ENCODE measurements at regions not wholly inside any gene's neighbourhood (a gene's known extent, or its start where the extent isn't known, plus 50 kb on each side); places are given as distances from the start of the nearest gene placed in this dataset.

DNA sequence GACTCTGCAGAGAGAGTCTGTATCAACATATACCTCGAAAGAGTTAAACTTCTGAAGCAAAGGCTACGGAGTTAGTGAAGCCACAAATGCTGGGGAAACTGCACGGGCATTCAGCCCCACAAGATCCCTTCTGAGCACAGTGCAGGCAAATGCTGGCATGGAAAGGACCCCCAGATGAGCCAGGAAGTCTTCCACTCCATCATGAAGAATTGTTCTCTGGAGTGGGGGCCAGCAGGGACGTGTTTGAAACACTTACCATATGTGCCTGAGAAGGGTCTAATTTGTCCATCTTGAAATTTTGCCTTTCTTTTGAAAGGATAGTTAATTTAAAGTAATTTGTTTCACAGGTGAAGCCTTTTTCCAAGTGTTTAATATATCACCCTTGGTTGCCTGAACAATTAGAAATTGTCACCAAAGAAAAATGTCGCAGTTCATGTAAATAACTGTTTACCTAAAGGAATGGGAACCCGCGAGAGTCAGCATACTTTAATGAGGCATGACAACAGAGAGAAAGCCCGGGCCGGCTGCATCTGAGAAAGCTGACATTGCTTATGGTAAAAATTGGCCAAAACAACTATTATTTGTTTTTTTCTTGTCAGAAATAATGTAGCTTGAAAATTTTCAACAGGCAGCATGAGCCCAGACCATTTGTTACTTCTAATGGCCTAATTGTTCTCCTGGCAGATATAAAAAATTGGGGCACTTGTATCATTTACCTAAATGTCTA, 287.6 kb upstream of the MGMT start:
- Histone ChIP-seq H3K9me3 (ENCODE audit: control insufficient read depth in 4 of 4, low read length in 3 of 4) (no peaks in the 10 kb centered on the region), H3K36me3 (ENCODE audit: control insufficient read depth in 4 of 4, insufficient read depth in 3 of 4, low read depth in 1 of 4, low read length in 3 of 4) (no peaks in the 10 kb centered on the region), H3K27ac (ENCODE audit: low read depth in 1 of 2, low read length in 2 of 2) (no peak overlapping the region), H3K27me3 (ENCODE audit: control insufficient read depth in 4 of 4, insufficient read depth in 4 of 4, low read length in 3 of 4) (no peaks in the 10 kb centered on the region), H3K4me3 (ENCODE audit: low read depth in 1 of 3, low read length in 3 of 3) (no peak overlapping the region), H3K4me1 (ENCODE audit: control insufficient read depth in 4 of 4, insufficient read depth in 4 of 4, low read length in 3 of 4) (no peaks in the 10 kb centered on the region), H3K9ac (ENCODE audit: low read depth in 1 of 2, low read length in 2 of 2) (no peak overlapping the region)
- 71% methylated on average over 9 of the region's 9 CpGs for WGBS
- TF ChIP-seq JUND (IDR thresholded peaks at IDR 0.05) = no peak
- no peak for TF ChIP-seq TAF1 (conservative IDR thresholded peaks at IDR 0.05)
- TF ChIP-seq RXRA (IDR thresholded peaks at IDR 0.05) = no peak
- TF ChIP-seq HNF4A (conservative IDR thresholded peaks at IDR 0.05) = no peak
- TF ChIP-seq, protein P1, sequence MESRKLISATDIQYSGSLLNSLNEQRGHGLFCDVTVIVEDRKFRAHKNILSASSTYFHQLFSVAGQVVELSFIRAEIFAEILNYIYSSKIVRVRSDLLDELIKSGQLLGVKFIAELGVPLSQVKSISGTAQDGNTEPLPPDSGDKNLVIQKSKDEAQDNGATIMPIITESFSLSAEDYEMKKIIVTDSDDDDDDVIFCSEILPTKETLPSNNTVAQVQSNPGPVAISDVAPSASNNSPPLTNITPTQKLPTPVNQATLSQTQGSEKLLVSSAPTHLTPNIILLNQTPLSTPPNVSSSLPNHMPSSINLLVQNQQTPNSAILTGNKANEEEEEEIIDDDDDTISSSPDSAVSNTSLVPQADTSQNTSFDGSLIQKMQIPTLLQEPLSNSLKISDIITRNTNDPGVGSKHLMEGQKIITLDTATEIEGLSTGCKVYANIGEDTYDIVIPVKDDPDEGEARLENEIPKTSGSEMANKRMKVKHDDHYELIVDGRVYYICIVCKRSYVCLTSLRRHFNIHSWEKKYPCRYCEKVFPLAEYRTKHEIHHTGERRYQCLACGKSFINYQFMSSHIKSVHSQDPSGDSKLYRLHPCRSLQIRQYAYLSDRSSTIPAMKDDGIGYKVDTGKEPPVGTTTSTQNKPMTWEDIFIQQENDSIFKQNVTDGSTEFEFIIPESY (IDR thresholded peaks at IDR 0.05) = no peak
- TF ChIP-seq, protein P2, sequence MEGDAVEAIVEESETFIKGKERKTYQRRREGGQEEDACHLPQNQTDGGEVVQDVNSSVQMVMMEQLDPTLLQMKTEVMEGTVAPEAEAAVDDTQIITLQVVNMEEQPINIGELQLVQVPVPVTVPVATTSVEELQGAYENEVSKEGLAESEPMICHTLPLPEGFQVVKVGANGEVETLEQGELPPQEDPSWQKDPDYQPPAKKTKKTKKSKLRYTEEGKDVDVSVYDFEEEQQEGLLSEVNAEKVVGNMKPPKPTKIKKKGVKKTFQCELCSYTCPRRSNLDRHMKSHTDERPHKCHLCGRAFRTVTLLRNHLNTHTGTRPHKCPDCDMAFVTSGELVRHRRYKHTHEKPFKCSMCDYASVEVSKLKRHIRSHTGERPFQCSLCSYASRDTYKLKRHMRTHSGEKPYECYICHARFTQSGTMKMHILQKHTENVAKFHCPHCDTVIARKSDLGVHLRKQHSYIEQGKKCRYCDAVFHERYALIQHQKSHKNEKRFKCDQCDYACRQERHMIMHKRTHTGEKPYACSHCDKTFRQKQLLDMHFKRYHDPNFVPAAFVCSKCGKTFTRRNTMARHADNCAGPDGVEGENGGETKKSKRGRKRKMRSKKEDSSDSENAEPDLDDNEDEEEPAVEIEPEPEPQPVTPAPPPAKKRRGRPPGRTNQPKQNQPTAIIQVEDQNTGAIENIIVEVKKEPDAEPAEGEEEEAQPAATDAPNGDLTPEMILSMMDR (IDR thresholded peaks at IDR 0.05; ENCODE audit: low read depth, low read length, missing input control) = no peak
- no peak for TF ChIP-seq FOXA2 (IDR thresholded peaks at IDR 0.05)
- DNase-seq (ENCODE audit: low spot score) = no peak

DNA sequence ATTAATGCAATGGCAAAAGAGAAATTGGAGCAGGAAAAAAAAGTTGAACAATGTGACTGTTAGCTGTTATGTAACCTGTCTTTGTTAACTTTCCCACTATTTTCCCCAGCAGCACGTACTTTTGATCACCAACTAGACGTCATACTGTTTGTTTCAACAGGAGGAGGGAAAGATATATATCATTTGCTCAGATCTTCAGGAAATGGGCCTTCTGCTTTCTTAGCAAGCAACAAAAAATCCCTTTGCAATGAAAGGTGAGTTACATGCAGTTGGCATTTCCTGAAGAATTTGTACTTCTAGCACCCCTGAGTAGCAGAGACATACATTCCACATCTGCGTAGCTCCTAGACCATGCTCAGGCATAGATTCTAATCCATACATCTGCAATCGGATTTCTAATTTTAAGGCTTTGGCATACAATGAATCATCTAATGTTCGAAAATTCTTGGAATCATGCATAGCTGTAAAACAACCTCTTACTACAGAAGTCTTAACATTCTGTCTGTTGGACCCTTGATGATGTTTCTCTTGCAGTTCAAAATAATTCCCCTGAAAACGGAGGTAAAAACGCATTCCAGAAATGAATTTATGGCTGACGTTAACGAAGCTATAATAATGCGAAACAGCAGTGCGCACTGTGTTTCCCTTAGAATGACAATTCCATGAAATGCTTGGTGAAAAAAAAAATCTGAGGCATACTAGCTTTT, 286.9 kb upstream of the MGMT start:
- Histone ChIP-seq H3K27ac (ENCODE audit: low read depth in 1 of 2, low read length in 2 of 2) (no peak overlapping the region), H3K9me3 (ENCODE audit: control insufficient read depth in 4 of 4, low read length in 3 of 4) (no peaks in the 10 kb centered on the region), H3K36me3 (ENCODE audit: control insufficient read depth in 4 of 4, insufficient read depth in 3 of 4, low read depth in 1 of 4, low read length in 3 of 4) (no peaks in the 10 kb centered on the region), H3K4me3 (ENCODE audit: low read depth in 1 of 3, low read length in 3 of 3) (no peak overlapping the region), H3K27me3 (ENCODE audit: control insufficient read depth in 4 of 4, insufficient read depth in 4 of 4, low read length in 3 of 4) (no peaks in the 10 kb centered on the region), H3K9ac (ENCODE audit: low read depth in 1 of 2, low read length in 2 of 2) (no peak overlapping the region), H3K4me1 (ENCODE audit: control insufficient read depth in 4 of 4, insufficient read depth in 4 of 4, low read length in 3 of 4) (no peaks in the 10 kb centered on the region)
- no peak for TF ChIP-seq HNF4G (IDR thresholded peaks at IDR 0.05)
- no peak for TF ChIP-seq JUND (IDR thresholded peaks at IDR 0.05)
- TF ChIP-seq YY1 (IDR thresholded peaks at IDR 0.05) = no peak
- TF ChIP-seq NR2F2 (IDR thresholded peaks at IDR 0.05) = no peak
- TF ChIP-seq EGR1 (IDR thresholded peaks at IDR 0.05; ENCODE audit: low read depth in 2 of 2) = no peak
- no peak for TF ChIP-seq RAD21 (IDR thresholded peaks at IDR 0.05)
- TF ChIP-seq HNF4A (conservative IDR thresholded peaks at IDR 0.05) = no peak
- no peak for TF ChIP-seq TAF1 (conservative IDR thresholded peaks at IDR 0.05)
- no peak for TF ChIP-seq FOXA2 (IDR thresholded peaks at IDR 0.05)
- TF ChIP-seq FOXA1 (IDR thresholded peaks at IDR 0.05) = no peak
- TF ChIP-seq, protein P3, sequence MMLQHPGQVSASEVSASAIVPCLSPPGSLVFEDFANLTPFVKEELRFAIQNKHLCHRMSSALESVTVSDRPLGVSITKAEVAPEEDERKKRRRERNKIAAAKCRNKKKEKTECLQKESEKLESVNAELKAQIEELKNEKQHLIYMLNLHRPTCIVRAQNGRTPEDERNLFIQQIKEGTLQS (IDR thresholded peaks at IDR 0.05) = no peak
- no peak for TF ChIP-seq SP1 (IDR thresholded peaks at IDR 0.05)
- TF ChIP-seq RXRA (IDR thresholded peaks at IDR 0.05) = no peak
- TF ChIP-seq, protein P4, sequence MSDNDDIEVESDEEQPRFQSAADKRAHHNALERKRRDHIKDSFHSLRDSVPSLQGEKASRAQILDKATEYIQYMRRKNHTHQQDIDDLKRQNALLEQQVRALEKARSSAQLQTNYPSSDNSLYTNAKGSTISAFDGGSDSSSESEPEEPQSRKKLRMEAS (IDR thresholded peaks at IDR 0.05) = no peak
- TF ChIP-seq, protein P2 (IDR thresholded peaks at IDR 0.05; ENCODE audit: low read depth, low read length, missing input control) = no peak
- TF ChIP-seq GABPA (IDR thresholded peaks at IDR 0.05 in 1 of 2, conservative IDR thresholded peaks at IDR 0.05 in 1 of 2) = no peak
- TF ChIP-seq, protein P5, sequence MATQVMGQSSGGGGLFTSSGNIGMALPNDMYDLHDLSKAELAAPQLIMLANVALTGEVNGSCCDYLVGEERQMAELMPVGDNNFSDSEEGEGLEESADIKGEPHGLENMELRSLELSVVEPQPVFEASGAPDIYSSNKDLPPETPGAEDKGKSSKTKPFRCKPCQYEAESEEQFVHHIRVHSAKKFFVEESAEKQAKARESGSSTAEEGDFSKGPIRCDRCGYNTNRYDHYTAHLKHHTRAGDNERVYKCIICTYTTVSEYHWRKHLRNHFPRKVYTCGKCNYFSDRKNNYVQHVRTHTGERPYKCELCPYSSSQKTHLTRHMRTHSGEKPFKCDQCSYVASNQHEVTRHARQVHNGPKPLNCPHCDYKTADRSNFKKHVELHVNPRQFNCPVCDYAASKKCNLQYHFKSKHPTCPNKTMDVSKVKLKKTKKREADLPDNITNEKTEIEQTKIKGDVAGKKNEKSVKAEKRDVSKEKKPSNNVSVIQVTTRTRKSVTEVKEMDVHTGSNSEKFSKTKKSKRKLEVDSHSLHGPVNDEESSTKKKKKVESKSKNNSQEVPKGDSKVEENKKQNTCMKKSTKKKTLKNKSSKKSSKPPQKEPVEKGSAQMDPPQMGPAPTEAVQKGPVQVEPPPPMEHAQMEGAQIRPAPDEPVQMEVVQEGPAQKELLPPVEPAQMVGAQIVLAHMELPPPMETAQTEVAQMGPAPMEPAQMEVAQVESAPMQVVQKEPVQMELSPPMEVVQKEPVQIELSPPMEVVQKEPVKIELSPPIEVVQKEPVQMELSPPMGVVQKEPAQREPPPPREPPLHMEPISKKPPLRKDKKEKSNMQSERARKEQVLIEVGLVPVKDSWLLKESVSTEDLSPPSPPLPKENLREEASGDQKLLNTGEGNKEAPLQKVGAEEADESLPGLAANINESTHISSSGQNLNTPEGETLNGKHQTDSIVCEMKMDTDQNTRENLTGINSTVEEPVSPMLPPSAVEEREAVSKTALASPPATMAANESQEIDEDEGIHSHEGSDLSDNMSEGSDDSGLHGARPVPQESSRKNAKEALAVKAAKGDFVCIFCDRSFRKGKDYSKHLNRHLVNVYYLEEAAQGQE (IDR thresholded peaks at IDR 0.05) = no peak
- TF ChIP-seq, protein P1 (IDR thresholded peaks at IDR 0.05) = no peak
- DNase-seq (ENCODE audit: low spot score) = no peak
- 84% methylated on average over 11 of the region's 11 CpGs for WGBS

Measured in liver (tissue), 8 donors.